OCI-LY7 (cell line): ENCODE measurements at regions not wholly inside any gene's neighbourhood (a gene's known extent, or its start where the extent isn't known, plus 50 kb on each side); places are given as distances from the start of the nearest gene placed in this dataset.

Experiments used
- EZH2phosphoT487 ChIP-seq: fragments of 200-600 bp; sonication (generic); IDR thresholded peaks from 2 replicates; pipeline ENCODE4 v1.6.1; 2018; ENCODE audit warnings: low read depth, borderline replicate concordance, mild to moderate bottlenecking, mixed run types, antibody characterized with exemption, low read length, moderate library complexity, mixed read lengths
- TF ChIP-seq, protein P1 (sequence below): fragments of 200-600 bp; sonication (generic); conservative IDR thresholded peaks from 2 replicates; pipeline ENCODE4 v1.5.1; 2014; ENCODE audit warnings: mild to moderate bottlenecking, antibody characterized with exemption, low read length, moderate library complexity, mixed read lengths

- TF ChIP-seq, protein P1, sequence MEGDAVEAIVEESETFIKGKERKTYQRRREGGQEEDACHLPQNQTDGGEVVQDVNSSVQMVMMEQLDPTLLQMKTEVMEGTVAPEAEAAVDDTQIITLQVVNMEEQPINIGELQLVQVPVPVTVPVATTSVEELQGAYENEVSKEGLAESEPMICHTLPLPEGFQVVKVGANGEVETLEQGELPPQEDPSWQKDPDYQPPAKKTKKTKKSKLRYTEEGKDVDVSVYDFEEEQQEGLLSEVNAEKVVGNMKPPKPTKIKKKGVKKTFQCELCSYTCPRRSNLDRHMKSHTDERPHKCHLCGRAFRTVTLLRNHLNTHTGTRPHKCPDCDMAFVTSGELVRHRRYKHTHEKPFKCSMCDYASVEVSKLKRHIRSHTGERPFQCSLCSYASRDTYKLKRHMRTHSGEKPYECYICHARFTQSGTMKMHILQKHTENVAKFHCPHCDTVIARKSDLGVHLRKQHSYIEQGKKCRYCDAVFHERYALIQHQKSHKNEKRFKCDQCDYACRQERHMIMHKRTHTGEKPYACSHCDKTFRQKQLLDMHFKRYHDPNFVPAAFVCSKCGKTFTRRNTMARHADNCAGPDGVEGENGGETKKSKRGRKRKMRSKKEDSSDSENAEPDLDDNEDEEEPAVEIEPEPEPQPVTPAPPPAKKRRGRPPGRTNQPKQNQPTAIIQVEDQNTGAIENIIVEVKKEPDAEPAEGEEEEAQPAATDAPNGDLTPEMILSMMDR: no peak
- TF ChIP-seq EZH2phosphoT487: no peak
Measured at GRCh38 chr2:160871953-160872352, 288.3 kb upstream of the TANK start.
